ENCODE measurements at regions not wholly inside any gene's neighbourhood (a gene's known extent, or its start where the extent isn't known, plus 50 kb on each side); places are given as distances from the start of the nearest gene placed in this dataset.

DNA sequence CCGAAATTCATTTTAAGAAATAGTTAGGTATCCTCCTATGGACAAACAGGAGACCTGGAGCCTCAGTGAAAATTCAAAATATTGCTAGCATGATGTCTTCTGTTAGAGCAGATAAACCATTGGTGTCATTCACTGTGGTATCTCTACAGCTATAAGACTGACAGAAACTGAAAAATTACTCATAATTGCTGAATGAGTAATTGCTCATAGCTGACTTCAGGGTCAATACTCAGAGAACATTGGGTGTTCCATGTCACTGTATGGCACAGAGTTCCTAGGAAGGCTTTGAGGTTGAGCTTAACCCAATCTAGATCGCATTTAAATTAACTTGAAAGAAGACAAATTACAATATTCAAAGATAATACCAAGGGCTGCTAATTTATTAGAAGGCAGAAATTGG is 109.0 kb downstream of the HSFY2 start:
- TF ChIP-seq CTCF (IDR thresholded peaks at IDR 0.05; ENCODE audit: low read length) (no peak), EZH2 (IDR thresholded peaks at IDR 0.05; ENCODE audit: borderline replicate concordance, low read length) (no peak)

Measured in OCI-LY1 (cell line).